ENCODE measurements at regions not wholly inside any gene's neighbourhood (a gene's known extent, or its start where the extent isn't known, plus 50 kb on each side); places are given as distances from the start of the nearest gene placed in this dataset.

GRCh38 chr3:99108508-99108907 is 207.0 kb upstream of the DCBLD2 start:
- TF ChIP-seq EGR1 (IDR thresholded peaks at IDR 0.05) = no peak
- TF ChIP-seq TCF12 (IDR thresholded peaks at IDR 0.05; ENCODE audit: low read depth) = no peak
- no peak for TF ChIP-seq TAF1 (IDR thresholded peaks at IDR 0.05; ENCODE audit: low read depth)
- 0 out of 2 replicates have a peak, but pooled peaks have one; percentile 15 for TF ChIP-seq NFIC (IDR thresholded peaks at IDR 0.05)
- TF ChIP-seq YY1 (IDR thresholded peaks at IDR 0.05; ENCODE audit: low read depth) = no peak
- TF ChIP-seq REST (IDR thresholded peaks at IDR 0.05; ENCODE audit: low read depth) = no peak
- TF ChIP-seq RAD21 (IDR thresholded peaks at IDR 0.05; ENCODE audit: low read depth) = no peak
- no peak for TF ChIP-seq EP300 (IDR thresholded peaks at IDR 0.05; ENCODE audit: borderline replicate concordance)
- TF ChIP-seq CEBPB (IDR thresholded peaks at IDR 0.05) = no peak
- TF ChIP-seq CREB1 (IDR thresholded peaks at IDR 0.05; ENCODE audit: low read depth) = no peak
- TF ChIP-seq MAX (IDR thresholded peaks at IDR 0.05) = peak; percentile 55

Data from Ishikawa (cell line).